HUES6 (cell line): ENCODE measurements at regions not wholly inside any gene's neighbourhood (a gene's known extent, or its start where the extent isn't known, plus 50 kb on each side); places are given as distances from the start of the nearest gene placed in this dataset.
"Not testable (repeated sequence)": the region's sequence is repeated elsewhere in the genome, so short reads cannot be mapped to it uniquely, and the experiment has no call there.

Experiments
- H3K27ac ChIP-seq: 2 replicates; pipeline ENCODE4 v1.7.0; 2013; ENCODE audit warnings: low read depth, mild to moderate bottlenecking, low read length, inconsistent platforms
- H3K27me3 ChIP-seq: 2 replicates; pipeline ENCODE4 v1.6.1; 2013; ENCODE audit warnings: low read length; ENCODE audit not compliant: control insufficient read depth, insufficient read depth
- H3K36me3 ChIP-seq: 2 replicates; pipeline ENCODE4 v1.6.1; 2013; ENCODE audit warnings: low read length; ENCODE audit not compliant: control insufficient read depth, insufficient read depth
- H3K4me1 ChIP-seq: 2 replicates; pipeline ENCODE4 v1.6.1; 2013; ENCODE audit warnings: low read length; ENCODE audit not compliant: control insufficient read depth, insufficient read depth
- H3K4me3 ChIP-seq: 2 replicates; pipeline ENCODE4 v1.5.1; 2013; ENCODE audit warnings: low read depth, low read length
- H3K9ac ChIP-seq: one replicate; pipeline ENCODE4 v1.6.1; 2013; ENCODE audit warnings: mild to moderate bottlenecking, low read length
- H3K9me3 ChIP-seq: 2 replicates; pipeline ENCODE4 v1.6.1; 2013; ENCODE audit warnings: low read depth, low read length; ENCODE audit not compliant: control insufficient read depth, insufficient read depth

- no peak overlapping the region for H3K4me3 ChIP-seq
- no peaks in the 10 kb centered on the region for H3K27me3 ChIP-seq
- no peaks in the 10 kb centered on the region for H3K9me3 ChIP-seq
- peaks cover 18% of the 10 kb centered on the region; the same call in 1 of the 2 replicates for H3K4me1 ChIP-seq
- H3K36me3 ChIP-seq = no peaks in the 10 kb centered on the region
- H3K9ac ChIP-seq = peak overlapping the region; percentile 29
- no peak overlapping the region for H3K27ac ChIP-seq
Measured at GRCh38 chr1:91098299-91098906, 76.6 kb upstream of the ZNF644 start.

- H3K27me3 ChIP-seq, H3K9ac ChIP-seq, H3K4me3 ChIP-seq, H3K27ac ChIP-seq, H3K9me3 ChIP-seq, H3K36me3 ChIP-seq: not testable (repeated sequence)
- peaks cover 27% of the 10 kb centered on the region for H3K4me1 ChIP-seq
Measured at GRCh38 chr1:91095321-91095720, 73.5 kb upstream of the ZNF644 start.

GRCh38 chr1:91092503-91092902, 70.7 kb upstream of the ZNF644 start:
- no peaks in the 10 kb centered on the region for H3K36me3 ChIP-seq
- no peaks in the 10 kb centered on the region for H3K27me3 ChIP-seq
- H3K4me3 ChIP-seq = no peak overlapping the region
- H3K9ac ChIP-seq = no peak overlapping the region
- no peak overlapping the region for H3K27ac ChIP-seq
- H3K4me1 ChIP-seq = peaks cover 10% of the 10 kb centered on the region
- peaks cover 18% of the 10 kb centered on the region for H3K9me3 ChIP-seq

GRCh38 chr1:91091812-91092211, 70.0 kb upstream of the ZNF644 start:
- H3K27ac ChIP-seq = no peak overlapping the region
- no peak overlapping the region for H3K9ac ChIP-seq
- H3K9me3 ChIP-seq = peaks cover 21% of the 10 kb centered on the region
- H3K27me3 ChIP-seq = no peaks in the 10 kb centered on the region
- peaks cover 10% of the 10 kb centered on the region for H3K4me1 ChIP-seq
- H3K4me3 ChIP-seq = no peak overlapping the region
- no peaks in the 10 kb centered on the region for H3K36me3 ChIP-seq

- no peaks in the 10 kb centered on the region for H3K27me3 ChIP-seq
- H3K4me3 ChIP-seq = no peak overlapping the region
- no peaks in the 10 kb centered on the region for H3K9me3 ChIP-seq
- H3K4me1 ChIP-seq = peaks cover 5% of the 10 kb centered on the region
- no peaks in the 10 kb centered on the region for H3K36me3 ChIP-seq
- no peak overlapping the region for H3K9ac ChIP-seq
- no peak overlapping the region for H3K27ac ChIP-seq
Measured at GRCh38 chr1:91080650-91081049, 58.8 kb upstream of the ZNF644 start.

- Histone ChIP-seq H3K4me1 (peaks cover 5% of the 10 kb centered on the region), H3K4me3 (no peak overlapping the region), H3K9me3 (no peaks in the 10 kb centered on the region), H3K9ac (no peak overlapping the region), H3K27me3 (no peaks in the 10 kb centered on the region), H3K36me3 (no peaks in the 10 kb centered on the region), H3K27ac (no peak overlapping the region)
Measured at GRCh38 chr1:91078859-91079258, 57.0 kb upstream of the ZNF644 start.

GRCh38 chr1:91076834-91077233, 55.0 kb upstream of the ZNF644 start:
- H3K27ac ChIP-seq = no peak overlapping the region
- no peaks in the 10 kb centered on the region for H3K9me3 ChIP-seq
- H3K4me3 ChIP-seq = no peak overlapping the region
- peaks cover 5% of the 10 kb centered on the region for H3K4me1 ChIP-seq
- no peak overlapping the region for H3K9ac ChIP-seq
- no peaks in the 10 kb centered on the region for H3K27me3 ChIP-seq
- no peaks in the 10 kb centered on the region for H3K36me3 ChIP-seq

GRCh38 chr1:91075233-91076135, 53.6 kb upstream of the ZNF644 start:
- no peak overlapping the region for H3K9ac ChIP-seq
- no peak overlapping the region for H3K27ac ChIP-seq
- no peaks in the 10 kb centered on the region for H3K9me3 ChIP-seq
- no peaks in the 10 kb centered on the region for H3K36me3 ChIP-seq
- H3K4me1 ChIP-seq = peaks cover 5% of the 10 kb centered on the region
- no peak overlapping the region for H3K4me3 ChIP-seq
- H3K27me3 ChIP-seq = no peaks in the 10 kb centered on the region

GRCh38 chr1:91073299-91073698, 51.5 kb upstream of the ZNF644 start:
- H3K27ac ChIP-seq = no peak overlapping the region
- peaks cover 5% of the 10 kb centered on the region for H3K4me1 ChIP-seq
- H3K36me3 ChIP-seq = no peaks in the 10 kb centered on the region
- no peaks in the 10 kb centered on the region for H3K9me3 ChIP-seq
- no peaks in the 10 kb centered on the region for H3K27me3 ChIP-seq
- H3K9ac ChIP-seq = no peak overlapping the region
- no peak overlapping the region for H3K4me3 ChIP-seq

- Histone ChIP-seq H3K27ac (no peak overlapping the region), H3K4me3 (no peak overlapping the region), H3K4me1 (peaks cover 4% of the 10 kb centered on the region), H3K9me3 (no peaks in the 10 kb centered on the region), H3K9ac (no peak overlapping the region), H3K36me3 (no peaks in the 10 kb centered on the region), H3K27me3 (no peaks in the 10 kb centered on the region)
Measured at GRCh38 chr1:91071838-91072237, 50.0 kb upstream of the ZNF644 start.
